ENCODE measurements at regions not wholly inside any gene's neighbourhood (a gene's known extent, or its start where the extent isn't known, plus 50 kb on each side); places are given as distances from the start of the nearest gene placed in this dataset.

- TF ChIP-seq CTCF (conservative IDR thresholded peaks at IDR 0.05; ENCODE audit: low read depth in 2 of 2) (no peak), ETS1 (IDR thresholded peaks at IDR 0.05) (no peak), REST (IDR thresholded peaks at IDR 0.05; ENCODE audit: unreplicated experiment) (no peak), JUNB (IDR thresholded peaks at IDR 0.05; ENCODE audit: unreplicated experiment) (no peak), STAT1 (IDR thresholded peaks at IDR 0.05; ENCODE audit: unreplicated experiment) (no peak), EZH2phosphoT487 (IDR thresholded peaks at IDR 0.05; ENCODE audit: unreplicated experiment) (no peak), NANOG (IDR thresholded peaks at IDR 0.05; ENCODE audit: borderline replicate concordance) (no peak), ZNF462 (CRISPR knock-in tag; IDR thresholded peaks at IDR 0.05) (no peak), CREB1 (CRISPR knock-in tag; IDR thresholded peaks at IDR 0.05; ENCODE audit: low read depth) (no peak), ZNF114 (CRISPR knock-in tag; IDR thresholded peaks at IDR 0.05) (no peak), POLR2AphosphoS5 (IDR thresholded peaks at IDR 0.05; ENCODE audit: low read depth) (no peak), EZH2 (IDR thresholded peaks at IDR 0.05; ENCODE audit: low read depth, unreplicated experiment) (no peak), ZNF331 (CRISPR knock-in tag; IDR thresholded peaks at IDR 0.05; ENCODE audit: low read depth) (no peak)
- H3K4me1 Mint-ChIP-seq, result no peaks in the 10 kb centered on the region
- no peaks in the 10 kb centered on the region for H3F3A ChIP-seq (replicated peaks; ENCODE audit: low read depth)
- H3K9me3 Mint-ChIP-seq, result peaks cover 29% of the 10 kb centered on the region
- H3K27me3 ChIP-seq (ENCODE audit: insufficient read depth), result no peaks in the 10 kb centered on the region
- H3K4me2 ChIP-seq, result no peak overlapping the region
- no peak overlapping the region for H3K27ac ChIP-seq (ENCODE audit: low read depth)
- H2AFZ ChIP-seq, result no peak overlapping the region
- H4K20me1 ChIP-seq (replicated peaks; ENCODE audit: insufficient read depth), result no peaks in the 10 kb centered on the region
- no peaks in the 10 kb centered on the region for H3K9me2 ChIP-seq (ENCODE audit: insufficient read depth)
- no peak overlapping the region for H3K4me3 ChIP-seq
- no peaks in the 10 kb centered on the region for H3K79me2 ChIP-seq (replicated peaks; ENCODE audit: insufficient read depth)
- no peaks in the 10 kb centered on the region for H3K27me3 Mint-ChIP-seq (ENCODE audit: insufficient read depth, low read depth, poor library complexity)
- DNase-seq (ENCODE audit: low spot score) (no peak), ATAC-seq (no peak)
- peaks cover 6% of the 10 kb centered on the region; the same call in 1 of the 2 replicates for H3K36me3 ChIP-seq (ENCODE audit: insufficient read depth)
- H3K27ac Mint-ChIP-seq, result no peak overlapping the region
- H3K36me3 Mint-ChIP-seq (ENCODE audit: low read depth), result peaks cover 21% of the 10 kb centered on the region
- H3K4me1 ChIP-seq (ENCODE audit: insufficient read depth), result no peaks in the 10 kb centered on the region
- no peak overlapping the region for H3K4me3 Mint-ChIP-seq
Observed at GRCh38 chr4:144310535-144310934, 170.0 kb upstream of the GYPA start.
